ENCODE measurements at regions not wholly inside any gene's neighbourhood (a gene's known extent, or its start where the extent isn't known, plus 50 kb on each side); places are given as distances from the start of the nearest gene placed in this dataset.

DNA sequence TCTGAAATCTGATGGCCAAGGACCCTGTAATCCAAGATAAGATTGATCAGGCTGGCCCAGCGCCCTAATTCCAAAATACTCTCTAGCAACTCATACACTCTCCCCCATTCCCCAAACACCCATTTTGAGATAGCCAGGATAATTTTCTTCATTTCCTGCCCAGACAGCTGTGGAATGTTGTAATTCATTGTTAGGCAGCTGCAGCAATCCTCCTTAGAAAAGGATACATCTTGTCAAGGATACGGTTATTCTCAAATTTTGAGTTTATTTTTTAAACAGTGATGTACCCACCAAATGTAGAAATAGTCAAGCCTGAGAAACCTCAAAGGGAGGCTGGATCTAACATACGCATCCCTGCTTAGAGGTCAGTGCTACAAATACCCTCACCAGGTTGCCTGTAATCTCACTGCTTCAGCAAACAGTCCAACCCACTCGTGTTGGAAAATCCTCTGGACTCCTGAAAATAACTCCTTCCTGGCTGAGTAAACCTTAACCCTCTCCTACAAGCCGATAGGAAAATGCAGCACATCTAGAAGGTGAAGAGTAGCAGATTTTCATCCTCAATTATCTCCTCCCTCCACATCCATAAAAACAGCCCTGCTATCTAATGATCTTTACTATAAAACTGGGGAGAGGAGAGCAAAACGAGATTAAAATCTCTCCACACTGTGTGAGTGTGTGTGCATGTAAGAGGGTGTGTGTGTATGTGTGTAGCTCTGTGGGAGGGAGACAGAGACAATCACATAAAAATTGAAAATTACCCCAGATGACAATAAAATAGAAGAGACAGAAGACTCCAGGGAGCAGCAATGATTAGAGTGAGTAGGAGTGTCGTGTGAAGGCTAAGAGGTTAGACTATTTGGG is 683.1 kb downstream of the DIAPH3 start:
- TF ChIP-seq, protein P1, sequence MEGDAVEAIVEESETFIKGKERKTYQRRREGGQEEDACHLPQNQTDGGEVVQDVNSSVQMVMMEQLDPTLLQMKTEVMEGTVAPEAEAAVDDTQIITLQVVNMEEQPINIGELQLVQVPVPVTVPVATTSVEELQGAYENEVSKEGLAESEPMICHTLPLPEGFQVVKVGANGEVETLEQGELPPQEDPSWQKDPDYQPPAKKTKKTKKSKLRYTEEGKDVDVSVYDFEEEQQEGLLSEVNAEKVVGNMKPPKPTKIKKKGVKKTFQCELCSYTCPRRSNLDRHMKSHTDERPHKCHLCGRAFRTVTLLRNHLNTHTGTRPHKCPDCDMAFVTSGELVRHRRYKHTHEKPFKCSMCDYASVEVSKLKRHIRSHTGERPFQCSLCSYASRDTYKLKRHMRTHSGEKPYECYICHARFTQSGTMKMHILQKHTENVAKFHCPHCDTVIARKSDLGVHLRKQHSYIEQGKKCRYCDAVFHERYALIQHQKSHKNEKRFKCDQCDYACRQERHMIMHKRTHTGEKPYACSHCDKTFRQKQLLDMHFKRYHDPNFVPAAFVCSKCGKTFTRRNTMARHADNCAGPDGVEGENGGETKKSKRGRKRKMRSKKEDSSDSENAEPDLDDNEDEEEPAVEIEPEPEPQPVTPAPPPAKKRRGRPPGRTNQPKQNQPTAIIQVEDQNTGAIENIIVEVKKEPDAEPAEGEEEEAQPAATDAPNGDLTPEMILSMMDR (IDR thresholded peaks at IDR 0.05) = no peak
- TF ChIP-seq POLR2A (IDR thresholded peaks at IDR 0.05) = no peak

All from Peyer's patch (tissue), 4 donors.